Mesenchymal stem cell (in vitro differentiated cells and primary cell): ENCODE measurements at regions not wholly inside any gene's neighbourhood (a gene's known extent, or its start where the extent isn't known, plus 50 kb on each side); places are given as distances from the start of the nearest gene placed in this dataset.
"Not testable (repeated sequence)": the region's sequence is repeated elsewhere in the genome, so short reads cannot be mapped to it uniquely, and the experiment has no call there.

Experiments used
- DNase-seq: peaks from one replicate; pipeline ENCODE4 v3.0.0-alpha.2; 2013
- H2AFZ ChIP-seq: one replicate; pipeline ENCODE4 v1.6.1; 2013; ENCODE audit warnings: low read depth, mild to moderate bottlenecking, control low read depth, inconsistent platforms, low read length, moderate library complexity
- H2AK5ac ChIP-seq: 2 replicates; pipeline ENCODE4 v1.6.1; 2013; ENCODE audit warnings: low read length, moderate library complexity, mild to moderate bottlenecking, inconsistent platforms; ENCODE audit not compliant: severe bottlenecking
- H2BK120ac ChIP-seq: one replicate; pipeline ENCODE4 v1.6.1; 2013; ENCODE audit warnings: low read depth, mild to moderate bottlenecking, inconsistent platforms, low read length, moderate library complexity
- H2BK12ac ChIP-seq, 2 experiments: one replicate each; pipeline ENCODE4 v1.6.1; 2013; ENCODE audit warnings: inconsistent platforms in 2 of 2, low read length in 2 of 2, mild to moderate bottlenecking in 2 of 2, moderate library complexity in 2 of 2, control low read depth in 1 of 2
- H2BK15ac ChIP-seq: one replicate; pipeline ENCODE4 v1.6.1; 2013; ENCODE audit warnings: mild to moderate bottlenecking, low read depth, inconsistent platforms; ENCODE audit not compliant: poor library complexity, severe bottlenecking
- H2BK5ac ChIP-seq: 2 replicates; pipeline ENCODE4 v1.6.1; 2013; ENCODE audit warnings: low read depth, mild to moderate bottlenecking, low read length, control low read depth, inconsistent platforms; ENCODE audit not compliant: poor library complexity, severe bottlenecking
- H3K14ac ChIP-seq, 2 experiments: one replicate each; pipeline ENCODE4 v1.6.1; 2013; ENCODE audit warnings: inconsistent platforms in 2 of 2, low read length in 2 of 2, control low read depth in 1 of 2, mild to moderate bottlenecking in 1 of 2, moderate library complexity in 1 of 2
- H3K18ac ChIP-seq, 2 experiments: one replicate each; pipeline ENCODE4 v1.6.1; 2013; ENCODE audit warnings: inconsistent platforms in 2 of 2, low read length in 2 of 2, control low read depth in 1 of 2, low read depth in 1 of 2, mild to moderate bottlenecking in 1 of 2
- H3K23ac ChIP-seq, 2 experiments: one replicate each; pipeline ENCODE4 v1.6.1; 2013; ENCODE audit warnings: inconsistent platforms in 2 of 2, low read length in 2 of 2, mild to moderate bottlenecking in 2 of 2, moderate library complexity in 2 of 2, control low read depth in 1 of 2
- H3K27ac ChIP-seq: 2 replicates; pipeline ENCODE4 v1.5.1; 2013; ENCODE audit warnings: mild to moderate bottlenecking, moderate library complexity, low read length, control low read depth, inconsistent platforms; ENCODE audit not compliant: poor library complexity, severe bottlenecking
- H3K27me3 ChIP-seq, 2 experiments: 2 replicates each; pipeline versions ENCODE4 v1.6.1 to v1.7.0; 2013; ENCODE audit warnings: low read length in 2 of 2, mild to moderate bottlenecking in 2 of 2, moderate library complexity in 2 of 2, control low read depth in 1 of 2, inconsistent platforms in 1 of 2; ENCODE audit not compliant: control insufficient read depth in 1 of 2, insufficient read depth in 1 of 2
- H3K36me3 ChIP-seq, 2 experiments: 2 replicates each; pipeline versions ENCODE4 v1.6.1 to v1.7.0; 2013; ENCODE audit warnings: low read length in 2 of 2, control low read depth in 1 of 2, inconsistent platforms in 1 of 2, low read depth in 1 of 2, mild to moderate bottlenecking in 1 of 2; ENCODE audit not compliant: insufficient read depth in 2 of 2, control insufficient read depth in 1 of 2
- H3K4ac ChIP-seq, 2 experiments: one replicate each; pipeline ENCODE4 v1.6.1; 2013; ENCODE audit warnings: inconsistent platforms in 2 of 2, low read length in 2 of 2, mild to moderate bottlenecking in 2 of 2, moderate library complexity in 2 of 2, control low read depth in 1 of 2, low read depth in 1 of 2
- H3K4me1 ChIP-seq: 2 replicates; pipeline ENCODE4 v1.6.1; 2013; ENCODE audit warnings: low read depth, low read length, control low read depth; ENCODE audit not compliant: control insufficient read depth, insufficient read depth
- H3K4me2 ChIP-seq: 2 replicates; pipeline ENCODE4 v1.6.1; 2013; ENCODE audit warnings: low read length, mild to moderate bottlenecking, inconsistent platforms; ENCODE audit not compliant: poor library complexity, severe bottlenecking
- H3K4me3 ChIP-seq, 2 experiments: 2 replicates each; pipeline versions ENCODE4 v1.5.1 to v1.7.0; 2013; ENCODE audit warnings: low read length in 2 of 2, mild to moderate bottlenecking in 2 of 2, control low read depth in 1 of 2, low read depth in 1 of 2; ENCODE audit not compliant: insufficient read depth in 1 of 2
- H3K79me1 ChIP-seq: replicated peaks from 2 replicates; pipeline ENCODE4 v1.6.1; 2013; ENCODE audit warnings: mild to moderate bottlenecking, control low read depth, low read length, inconsistent platforms; ENCODE audit not compliant: poor library complexity, severe bottlenecking
- H3K9ac ChIP-seq: 2 replicates; pipeline ENCODE4 v1.7.0; 2013; ENCODE audit warnings: mild to moderate bottlenecking, low read length, moderate library complexity
- H3K9me3 ChIP-seq: 2 replicates; pipeline ENCODE4 v1.7.0; 2013; ENCODE audit warnings: mild to moderate bottlenecking, low read length; ENCODE audit not compliant: control insufficient read depth
- H4K8ac ChIP-seq: one replicate; pipeline ENCODE4 v1.6.1; 2013; ENCODE audit warnings: inconsistent platforms, mild to moderate bottlenecking, low read length, moderate library complexity
- H4K91ac ChIP-seq: one replicate; pipeline ENCODE4 v1.6.1; 2013; ENCODE audit warnings: mild to moderate bottlenecking, low read length, inconsistent platforms
- WGBS: methylation state at CpG from one replicate; pipeline ENCODE4 v1.1.7; 2013; ENCODE audit warnings: mixed read lengths; 5-methylcytosine and 5-hydroxymethylcytosine counted together

DNA sequence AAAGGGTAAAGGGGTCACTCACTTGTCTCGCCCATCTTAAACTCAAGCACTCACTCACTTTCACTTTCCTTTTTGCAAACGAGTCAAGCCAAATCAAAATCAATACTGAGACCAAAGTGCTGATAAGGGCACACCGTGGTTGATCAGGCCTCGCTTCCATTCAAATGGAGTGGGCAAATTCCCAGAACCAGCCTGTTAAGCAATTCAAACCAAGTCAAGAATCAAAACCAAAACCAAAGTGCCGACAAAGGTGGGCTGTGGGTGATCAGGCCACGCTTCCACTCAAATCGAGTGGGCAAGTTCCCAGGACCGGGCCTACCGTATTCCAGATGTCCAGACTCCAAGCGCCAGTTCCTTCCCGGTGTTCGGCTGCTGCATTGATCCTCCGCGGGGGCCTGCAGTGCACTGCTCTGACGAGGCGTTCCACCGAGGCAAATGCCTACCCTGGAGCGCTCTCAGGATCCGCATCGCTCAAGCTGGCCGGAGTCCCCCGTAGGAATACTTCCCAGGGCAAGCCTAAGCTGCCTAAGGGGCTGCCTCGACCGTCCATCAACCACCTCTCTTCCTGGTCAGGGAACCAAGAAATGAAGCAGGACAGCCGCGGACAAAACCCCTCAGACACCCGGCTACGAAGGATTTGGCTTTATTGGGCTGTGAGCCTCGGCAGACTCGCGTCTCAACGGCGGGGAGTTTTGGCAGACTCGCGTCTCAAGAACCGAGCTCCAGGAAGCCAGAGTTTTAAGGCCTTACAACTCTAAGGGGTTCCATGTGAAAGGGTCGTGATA, 89.9 kb upstream of the SLC1A4 start:
- Histone ChIP-seq H3K79me1 (no peaks in the 10 kb centered on the region), H3K18ac (no peak overlapping the region), H4K91ac (no peak overlapping the region), H2AFZ (no peak overlapping the region), H2BK15ac (no peak overlapping the region), H3K4me1 (no peaks in the 10 kb centered on the region), H3K4me2 (no peak overlapping the region), H3K4me3 (no peak overlapping the region), H3K9me3 (peaks cover 4% of the 10 kb centered on the region), H3K23ac (no peak overlapping the region), H2AK5ac (no peak overlapping the region), H3K36me3 (no peaks in the 10 kb centered on the region), H3K27me3 (peaks cover 12 to 20% of the 10 kb centered on the region in 2 experiments), H4K8ac (no peak overlapping the region), H3K14ac (no peak overlapping the region), H2BK120ac (no peak overlapping the region), H3K9ac (no peak overlapping the region), H3K27ac (no peak overlapping the region), H2BK12ac (no peak overlapping the region), H3K4ac (no peak overlapping the region), H2BK5ac (no peak overlapping the region)
- no peak for DNase-seq
- WGBS: 91% methylated on average over 34 of the region's 37 CpGs

DNA sequence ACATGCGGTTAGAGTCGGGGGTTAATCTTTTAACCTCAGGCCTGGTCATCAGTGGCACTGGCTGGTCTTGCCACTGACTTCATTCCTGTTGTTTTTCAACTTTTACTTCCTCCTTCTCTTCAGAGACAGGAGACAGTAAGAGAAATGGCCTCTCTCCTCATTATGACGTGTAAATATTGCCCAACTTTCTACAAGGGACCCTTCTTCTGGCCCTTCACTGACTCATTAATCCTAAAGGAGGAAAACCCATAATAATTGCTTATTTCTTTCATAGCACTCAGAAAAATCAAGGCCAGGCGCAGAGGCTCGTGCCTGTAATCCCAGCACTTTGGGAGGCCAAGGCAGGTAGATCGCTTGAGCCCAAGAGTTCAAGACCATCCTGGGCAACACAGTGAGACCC, 89.3 kb upstream of the SLC1A4 start:
- not testable (repeated sequence) for H3K4me2 ChIP-seq, H2AFZ ChIP-seq, H3K4me1 ChIP-seq, H3K27ac ChIP-seq, H3K4ac ChIP-seq, H4K8ac ChIP-seq, DNase-seq, H2BK120ac ChIP-seq, H3K9ac ChIP-seq, H3K9me3 ChIP-seq, H2BK5ac ChIP-seq, H2BK12ac ChIP-seq, H3K36me3 ChIP-seq, H3K14ac ChIP-seq, H3K4me3 ChIP-seq, H3K79me1 ChIP-seq, H3K23ac ChIP-seq, H3K18ac ChIP-seq, H4K91ac ChIP-seq, H2AK5ac ChIP-seq, H2BK15ac ChIP-seq
- 86% methylated on average over 6 of the region's 6 CpGs for WGBS
- peaks cover 12 to 21% of the 10 kb centered on the region in 2 experiments for H3K27me3 ChIP-seq

DNA sequence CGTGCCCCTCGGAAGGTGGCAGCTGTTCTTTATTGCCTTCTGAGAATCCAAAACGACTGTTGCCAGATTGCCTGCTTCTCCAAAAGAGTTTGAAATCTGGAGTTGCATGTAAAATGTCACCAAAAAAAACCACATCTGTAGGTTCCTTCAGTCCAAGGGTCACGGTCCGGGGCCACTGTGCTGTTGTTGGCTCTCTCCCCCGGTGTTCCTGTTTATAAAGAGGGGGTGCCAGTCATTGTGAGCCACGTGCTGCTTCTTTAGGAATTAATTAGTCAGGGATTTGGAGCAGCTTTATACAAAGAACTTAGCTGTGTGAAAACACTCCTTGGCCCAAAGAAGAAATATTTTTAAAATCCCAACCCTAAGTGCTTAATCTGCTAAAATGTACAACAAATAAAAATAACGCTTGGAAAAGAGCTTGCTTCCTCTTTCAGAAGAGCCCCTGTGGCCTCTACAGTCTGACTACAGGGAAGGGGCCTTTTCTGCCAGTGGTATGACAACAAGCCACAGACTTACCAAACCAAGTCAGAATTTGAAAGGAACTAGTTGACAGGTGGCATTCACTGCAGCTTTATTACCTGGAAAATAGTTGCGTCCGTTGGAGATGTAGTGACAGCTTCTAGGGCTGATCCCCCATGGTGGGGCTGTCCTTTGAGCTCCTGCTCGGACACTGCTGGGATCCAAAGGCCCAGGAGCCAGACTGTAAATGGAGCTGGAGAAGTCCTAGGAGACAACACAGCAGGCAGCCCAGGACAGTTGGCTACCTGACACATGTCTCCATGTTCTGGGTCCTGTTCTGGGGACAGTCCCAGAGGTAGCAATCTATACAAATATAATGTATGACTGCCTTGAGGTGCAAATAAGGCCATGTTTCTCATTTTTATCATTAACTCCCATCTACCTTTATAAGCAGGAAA, 84.5 kb upstream of the SLC1A4 start:
- Histone ChIP-seq H3K27ac (no peak overlapping the region), H3K27me3 (peaks cover 18 to 24% of the 10 kb centered on the region in 2 experiments), H3K18ac (no peak overlapping the region), H4K8ac (no peak overlapping the region), H2BK12ac (no peak overlapping the region), H3K23ac (no peak overlapping the region), H2BK120ac (no peak overlapping the region), H3K4me2 (no peak overlapping the region), H4K91ac (no peak overlapping the region), H3K4me1 (no peaks in the 10 kb centered on the region), H2AK5ac (no peak overlapping the region), H3K36me3 (no peaks in the 10 kb centered on the region), H2BK5ac (no peak overlapping the region), H3K79me1 (no peaks in the 10 kb centered on the region), H2AFZ (no peak overlapping the region), H3K4me3 (no peak overlapping the region), H3K14ac (no peak overlapping the region), H3K9ac (no peak overlapping the region), H3K4ac (no peak overlapping the region), H2BK15ac (no peak overlapping the region), H3K9me3 (peaks cover 4% of the 10 kb centered on the region)
- no peak for DNase-seq
- WGBS: 87% methylated on average over 9 of the region's 11 CpGs
